Fibroblast of pulmonary artery (primary cell): ENCODE measurements at regions not wholly inside any gene's neighbourhood (a gene's known extent, or its start where the extent isn't known, plus 50 kb on each side); places are given as distances from the start of the nearest gene placed in this dataset.
A peak's percentile ranks its signal among the peaks of the same experiment; 100 is the strongest.

Experiments
- DNase-seq: peaks from one replicate; pipeline ENCODE4 v3.0.0-alpha.2; 2010; ENCODE audit warnings: low read depth
- H3K4me3 ChIP-seq: replicated peaks from 2 replicates; pipeline ENCODE4 v1.5.1; 2011; ENCODE audit warnings: low read depth, mild to moderate bottlenecking, control low read depth, low read length, moderate library complexity
- TF ChIP-seq, protein P1 (sequence below): IDR thresholded peaks from 2 replicates; pipeline ENCODE4 v1.5.1; 2011; ENCODE audit warnings: mild to moderate bottlenecking, control low read depth, low read length, inconsistent platforms; ENCODE audit errors: missing control alignments

GRCh38 chr9:99713838-99714306 lies 107.8 kb upstream of the NR4A3 start:
- DNase-seq = no peak
- no peak overlapping the region for H3K4me3 ChIP-seq
- TF ChIP-seq, protein P1, sequence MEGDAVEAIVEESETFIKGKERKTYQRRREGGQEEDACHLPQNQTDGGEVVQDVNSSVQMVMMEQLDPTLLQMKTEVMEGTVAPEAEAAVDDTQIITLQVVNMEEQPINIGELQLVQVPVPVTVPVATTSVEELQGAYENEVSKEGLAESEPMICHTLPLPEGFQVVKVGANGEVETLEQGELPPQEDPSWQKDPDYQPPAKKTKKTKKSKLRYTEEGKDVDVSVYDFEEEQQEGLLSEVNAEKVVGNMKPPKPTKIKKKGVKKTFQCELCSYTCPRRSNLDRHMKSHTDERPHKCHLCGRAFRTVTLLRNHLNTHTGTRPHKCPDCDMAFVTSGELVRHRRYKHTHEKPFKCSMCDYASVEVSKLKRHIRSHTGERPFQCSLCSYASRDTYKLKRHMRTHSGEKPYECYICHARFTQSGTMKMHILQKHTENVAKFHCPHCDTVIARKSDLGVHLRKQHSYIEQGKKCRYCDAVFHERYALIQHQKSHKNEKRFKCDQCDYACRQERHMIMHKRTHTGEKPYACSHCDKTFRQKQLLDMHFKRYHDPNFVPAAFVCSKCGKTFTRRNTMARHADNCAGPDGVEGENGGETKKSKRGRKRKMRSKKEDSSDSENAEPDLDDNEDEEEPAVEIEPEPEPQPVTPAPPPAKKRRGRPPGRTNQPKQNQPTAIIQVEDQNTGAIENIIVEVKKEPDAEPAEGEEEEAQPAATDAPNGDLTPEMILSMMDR = no peak

GRCh38 chr9:99718631-99719030 lies 103.1 kb upstream of the NR4A3 start:
- TF ChIP-seq, protein P1 = no peak
- no peak overlapping the region for H3K4me3 ChIP-seq
- DNase-seq = no peak

GRCh38 chr9:99720455-99721050 lies 101.1 kb upstream of the NR4A3 start:
- H3K4me3 ChIP-seq = no peak overlapping the region

DNA sequence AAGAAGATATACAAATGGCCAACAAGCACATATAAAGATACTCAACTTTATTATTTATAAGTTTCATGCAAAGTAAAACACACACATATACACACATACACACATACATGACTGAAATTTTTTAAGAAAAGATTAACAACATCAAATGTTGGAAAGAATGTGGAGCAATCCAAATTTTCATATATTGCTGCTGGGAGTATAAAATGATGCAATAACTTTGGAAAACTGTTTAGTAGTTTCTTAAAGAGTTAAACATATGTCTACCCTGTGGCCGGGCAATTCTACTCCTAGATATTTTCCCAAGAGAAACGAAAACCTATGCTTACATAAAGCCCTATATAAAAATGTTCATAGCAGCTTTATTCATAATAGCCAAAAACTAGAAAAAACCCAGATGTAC lies 99.8 kb upstream of the NR4A3 start:
- H3K4me3 ChIP-seq = no peak overlapping the region
- DNase-seq = no peak
- TF ChIP-seq, protein P1 = no peak

More at GRCh38 chr9:99720455-99721050, 101.1 kb upstream of the NR4A3 start:
- TF ChIP-seq, protein P1 = no peak
- peak; percentile 1 for DNase-seq

DNA sequence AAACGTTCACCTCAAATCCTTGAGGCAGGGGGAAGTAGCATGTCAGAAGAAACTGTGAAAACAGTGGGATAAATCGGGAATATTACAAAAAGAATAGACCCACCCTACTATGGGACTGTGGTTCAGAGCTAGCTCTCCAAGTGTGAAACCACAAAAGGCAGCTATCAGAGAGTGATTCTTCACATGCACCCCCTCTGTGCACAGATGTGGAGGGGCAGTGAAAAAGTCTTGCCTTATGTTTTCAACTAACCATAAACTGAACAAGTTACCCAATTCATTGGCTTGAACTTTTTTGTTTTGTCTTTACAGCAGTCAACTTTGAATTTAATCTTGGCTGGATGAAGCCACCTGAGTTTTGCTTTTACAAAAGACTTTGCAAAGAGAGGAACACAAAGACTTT lies 98.8 kb upstream of the NR4A3 start:
- no peak for DNase-seq
- TF ChIP-seq, protein P1 = no peak
- no peak overlapping the region for H3K4me3 ChIP-seq

GRCh38 chr9:99724640-99725039 lies 97.0 kb upstream of the NR4A3 start:
- TF ChIP-seq, protein P1 = no peak
- DNase-seq = no peak
- no peak overlapping the region for H3K4me3 ChIP-seq

DNA sequence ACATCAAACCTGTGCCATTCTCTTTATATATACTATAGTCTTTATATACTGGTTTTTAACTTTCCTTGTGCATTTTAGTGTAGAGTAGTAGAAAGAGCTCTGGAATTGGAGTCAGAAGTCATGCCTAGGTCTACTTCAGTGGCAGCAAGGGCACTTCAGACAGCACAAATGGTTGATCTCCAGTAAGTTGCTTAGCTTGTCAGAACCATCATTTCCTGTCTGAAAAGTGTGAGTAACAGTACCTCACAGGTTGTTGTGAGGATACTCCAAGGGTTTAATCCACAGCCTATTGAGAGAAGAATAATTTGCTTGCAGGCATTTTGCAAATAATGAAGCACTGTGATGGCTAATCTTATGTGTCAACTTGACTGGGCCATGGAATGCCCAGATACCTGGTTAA lies 95.8 kb upstream of the NR4A3 start:
- no peak for DNase-seq
- H3K4me3 ChIP-seq = no peak overlapping the region
- TF ChIP-seq, protein P1 = no peak
